Activated naive CD8-positive, alpha-beta T cell treated with anti-CD3 and anti-CD28 coated beads, Interleukin-2, amount 10 ng/mL, durations not matched to agents 7 days and 5 days (primary cell): ENCODE measurements at regions not wholly inside any gene's neighbourhood (a gene's known extent, or its start where the extent isn't known, plus 50 kb on each side); places are given as distances from the start of the nearest gene placed in this dataset.

ENCODE experiments used
- ATAC-seq: fragments of 150-1000 bp; cut with Tn5 transposase; one replicate; pipeline ENCODE4 v1.10.0; 2021; ENCODE audit warnings: low read depth, moderate library complexity
- POLR2A ChIA-PET: fragments of 350-600 bp; sonication (Branson Sonifier 250); formaldehyde crosslinking; loops from one replicate; lab custom pipeline; 2021; ENCODE audit warnings: antibody characterized with exemption; lab: Charles Lee
- DNase-seq: peaks from one replicate; pipeline ENCODE4 v3.0.0; 2021
- H3K27ac Mint-ChIP-seq: one replicate; pipeline ENCODE4 v1.8.0; 2022; ENCODE audit warnings: mild to moderate bottlenecking, mixed read lengths
- H3K27me3 Mint-ChIP-seq: one replicate; pipeline ENCODE4 v1.8.0; 2022; ENCODE audit warnings: mild to moderate bottlenecking, moderate library complexity, mixed read lengths
- H3K36me3 Mint-ChIP-seq: one replicate; pipeline ENCODE4 v1.8.0; 2021; ENCODE audit warnings: mild to moderate bottlenecking, mixed read lengths
- H3K4me1 Mint-ChIP-seq: one replicate; pipeline ENCODE4 v1.8.0; 2021; ENCODE audit warnings: mixed read lengths
- H3K4me3 Mint-ChIP-seq: one replicate; pipeline ENCODE4 v1.8.0; 2022; ENCODE audit warnings: mild to moderate bottlenecking, moderate library complexity, mixed read lengths
- H3K9me3 Mint-ChIP-seq: one replicate; pipeline ENCODE4 v1.8.0; 2021; ENCODE audit warnings: mixed read lengths

GRCh38 chr12:115440438-115440837, 756.5 kb upstream of the TBX3 start:
- Mint-ChIP-seq H3K4me3 (no peak overlapping the region), H3K36me3 (no peaks in the 10 kb centered on the region), H3K4me1 (no peaks in the 10 kb centered on the region), H3K27me3 (no peaks in the 10 kb centered on the region), H3K9me3 (no peaks in the 10 kb centered on the region), H3K27ac (no peak overlapping the region)
- POLR2A ChIA-PET, result no interaction called here
- ATAC-seq, result no peak
- DNase-seq, result no peak

GRCh38 chr12:115439008-115439601, 755.1 kb upstream of the TBX3 start:
- Mint-ChIP-seq H3K27ac (no peak overlapping the region), H3K27me3 (no peaks in the 10 kb centered on the region), H3K4me1 (no peaks in the 10 kb centered on the region), H3K9me3 (no peaks in the 10 kb centered on the region), H3K36me3 (no peaks in the 10 kb centered on the region), H3K4me3 (no peak overlapping the region)
- no peak for ATAC-seq
- POLR2A ChIA-PET, result no interaction called here
- DNase-seq, result no peak

- no peak for ATAC-seq
- no peaks in the 10 kb centered on the region for H3K4me1 Mint-ChIP-seq
- no peaks in the 10 kb centered on the region for H3K36me3 Mint-ChIP-seq
- POLR2A ChIA-PET, result no interaction called here
- H3K4me3 Mint-ChIP-seq, result no peak overlapping the region
- H3K9me3 Mint-ChIP-seq, result no peaks in the 10 kb centered on the region
- no peak overlapping the region for H3K27ac Mint-ChIP-seq
- H3K27me3 Mint-ChIP-seq, result no peaks in the 10 kb centered on the region
- no peak for DNase-seq
These were observed 754.3 kb upstream of the TBX3 start for GRCh38 chr12:115438314-115438713.

GRCh38 chr12:115437061-115437567, 753.1 kb upstream of the TBX3 start:
- DNase-seq, result no peak
- POLR2A ChIA-PET, result no interaction called here

GRCh38 chr12:115433014-115433634, 749.1 kb upstream of the TBX3 start:
- H3K27me3 Mint-ChIP-seq, result no peaks in the 10 kb centered on the region
- no peaks in the 10 kb centered on the region for H3K36me3 Mint-ChIP-seq
- no peak overlapping the region for H3K4me3 Mint-ChIP-seq
- no peaks in the 10 kb centered on the region for H3K4me1 Mint-ChIP-seq
- H3K9me3 Mint-ChIP-seq, result no peaks in the 10 kb centered on the region
- H3K27ac Mint-ChIP-seq, result no peak overlapping the region
- POLR2A ChIA-PET, result no interaction called here
- no peak for ATAC-seq
- DNase-seq, result no peak

More at GRCh38 chr12:115437061-115437567, 753.1 kb upstream of the TBX3 start:
- no peaks in the 10 kb centered on the region for H3K36me3 Mint-ChIP-seq
- H3K27ac Mint-ChIP-seq, result no peak overlapping the region
- ATAC-seq, result no peak
- H3K4me3 Mint-ChIP-seq, result no peak overlapping the region
- no peaks in the 10 kb centered on the region for H3K27me3 Mint-ChIP-seq
- H3K9me3 Mint-ChIP-seq, result no peaks in the 10 kb centered on the region
- no peaks in the 10 kb centered on the region for H3K4me1 Mint-ChIP-seq

- H3K36me3 Mint-ChIP-seq, result no peaks in the 10 kb centered on the region
- no peaks in the 10 kb centered on the region for H3K4me1 Mint-ChIP-seq
- POLR2A ChIA-PET, result no interaction called here
- peaks cover 1% of the 10 kb centered on the region for H3K9me3 Mint-ChIP-seq
- H3K4me3 Mint-ChIP-seq, result no peak overlapping the region
- no peak for DNase-seq
- no peak for ATAC-seq
- no peak overlapping the region for H3K27ac Mint-ChIP-seq
- H3K27me3 Mint-ChIP-seq, result no peaks in the 10 kb centered on the region
These were observed 746.7 kb upstream of the TBX3 start for GRCh38 chr12:115430636-115431035.

- peaks cover 1% of the 10 kb centered on the region for H3K9me3 Mint-ChIP-seq
- H3K4me3 Mint-ChIP-seq, result no peak overlapping the region
- no peaks in the 10 kb centered on the region for H3K27me3 Mint-ChIP-seq
- DNase-seq (no peak), ATAC-seq (no peak)
- H3K36me3 Mint-ChIP-seq, result no peaks in the 10 kb centered on the region
- H3K4me1 Mint-ChIP-seq, result no peaks in the 10 kb centered on the region
- POLR2A ChIA-PET, result no interaction called here
- H3K27ac Mint-ChIP-seq, result no peak overlapping the region
These were observed 742.8 kb upstream of the TBX3 start for GRCh38 chr12:115426732-115427131.

GRCh38 chr12:115424003-115424402, 740.0 kb upstream of the TBX3 start:
- peaks cover 1% of the 10 kb centered on the region for H3K9me3 Mint-ChIP-seq
- no peaks in the 10 kb centered on the region for H3K36me3 Mint-ChIP-seq
- ATAC-seq (no peak), DNase-seq (no peak)
- no peak overlapping the region for H3K27ac Mint-ChIP-seq
- no peaks in the 10 kb centered on the region for H3K4me1 Mint-ChIP-seq
- H3K4me3 Mint-ChIP-seq, result no peak overlapping the region
- no peaks in the 10 kb centered on the region for H3K27me3 Mint-ChIP-seq
- POLR2A ChIA-PET, result no interaction called here

- Mint-ChIP-seq H3K4me3 (no peak overlapping the region), H3K36me3 (no peaks in the 10 kb centered on the region), H3K4me1 (no peaks in the 10 kb centered on the region), H3K27ac (no peak overlapping the region), H3K27me3 (no peaks in the 10 kb centered on the region), H3K9me3 (peaks cover 1% of the 10 kb centered on the region)
- DNase-seq (no peak), ATAC-seq (no peak)
- POLR2A ChIA-PET, result no interaction called here
These were observed 739.6 kb upstream of the TBX3 start for GRCh38 chr12:115423546-115423987.

GRCh38 chr12:115422845-115423545, 739.0 kb upstream of the TBX3 start:
- DNase-seq (no peak), ATAC-seq (no peak)
- H3K9me3 Mint-ChIP-seq, result peaks cover 1% of the 10 kb centered on the region
- H3K27ac Mint-ChIP-seq, result no peak overlapping the region
- H3K4me1 Mint-ChIP-seq, result no peaks in the 10 kb centered on the region
- H3K4me3 Mint-ChIP-seq, result no peak overlapping the region
- no peaks in the 10 kb centered on the region for H3K27me3 Mint-ChIP-seq
- H3K36me3 Mint-ChIP-seq, result no peaks in the 10 kb centered on the region
- POLR2A ChIA-PET, result no interaction called here

- ATAC-seq, result no peak
These were observed 738.1 kb upstream of the TBX3 start for GRCh38 chr12:115421796-115422709.

GRCh38 chr12:115421350-115421749, 737.4 kb upstream of the TBX3 start:
- DNase-seq, result no peak
- Mint-ChIP-seq H3K9me3 (no peaks in the 10 kb centered on the region), H3K4me1 (no peaks in the 10 kb centered on the region), H3K4me3 (no peak overlapping the region), H3K27me3 (no peaks in the 10 kb centered on the region), H3K36me3 (no peaks in the 10 kb centered on the region), H3K27ac (no peak overlapping the region)
- no peak for ATAC-seq
- POLR2A ChIA-PET, result no interaction called here

More at GRCh38 chr12:115421796-115422709, 738.1 kb upstream of the TBX3 start:
- no peak overlapping the region for H3K4me3 Mint-ChIP-seq
- no peaks in the 10 kb centered on the region for H3K4me1 Mint-ChIP-seq
- no peak overlapping the region for H3K27ac Mint-ChIP-seq
- no peak for DNase-seq
- no peaks in the 10 kb centered on the region for H3K27me3 Mint-ChIP-seq
- no peaks in the 10 kb centered on the region for H3K36me3 Mint-ChIP-seq
- POLR2A ChIA-PET, result no interaction called here
- no peaks in the 10 kb centered on the region for H3K9me3 Mint-ChIP-seq

GRCh38 chr12:115419145-115419646, 735.2 kb upstream of the TBX3 start:
- H3K4me1 Mint-ChIP-seq, result no peaks in the 10 kb centered on the region
- POLR2A ChIA-PET, result no interaction called here
- no peaks in the 10 kb centered on the region for H3K27me3 Mint-ChIP-seq
- H3K27ac Mint-ChIP-seq, result no peak overlapping the region
- H3K9me3 Mint-ChIP-seq, result no peaks in the 10 kb centered on the region
- no peaks in the 10 kb centered on the region for H3K36me3 Mint-ChIP-seq
- DNase-seq, result no peak
- H3K4me3 Mint-ChIP-seq, result no peak overlapping the region
- no peak for ATAC-seq
